ENCODE measurements at regions not wholly inside any gene's neighbourhood (a gene's known extent, or its start where the extent isn't known, plus 50 kb on each side); places are given as distances from the start of the nearest gene placed in this dataset.

GRCh38 chr9:18009902-18010301 is 431.0 kb downstream of the SH3GL2 start:
- Histone ChIP-seq H4K20me1 (ENCODE audit: insufficient read depth, low read length) (no peaks in the 10 kb centered on the region), H3K23ac (ENCODE audit: low read depth, low read length) (no peak overlapping the region), H4K8ac (ENCODE audit: low read depth in 2 of 2, low read length in 2 of 2) (no peak overlapping the region), H3K36me3 (ENCODE audit: control insufficient read depth, insufficient read depth, low read length) (no peaks in the 10 kb centered on the region), H3K9me1 (ENCODE audit: insufficient read depth, low read length) (no peaks in the 10 kb centered on the region), H3K27ac (ENCODE audit: insufficient read depth, low read length) (no peak overlapping the region), H3K4ac (ENCODE audit: low read depth, low read length) (no peak overlapping the region), H4K5ac (ENCODE audit: low read depth, low read length) (no peak overlapping the region), H3K56ac (ENCODE audit: extremely low read depth, insufficient read depth, low read length) (no peak overlapping the region), H3K4me2 (ENCODE audit: low read depth, low read length) (no peak overlapping the region), H3K9ac (ENCODE audit: low read depth, low read length) (no peak overlapping the region), H3K4me1 (ENCODE audit: control insufficient read depth, insufficient read depth, low read length) (no peaks in the 10 kb centered on the region), H4K91ac (ENCODE audit: insufficient read depth, low read depth, low read length) (no peak overlapping the region), H2BK120ac (ENCODE audit: low read depth, low read length) (no peak overlapping the region), H2AK5ac (ENCODE audit: low read depth, low read length) (no peak overlapping the region), H3K14ac (replicated peaks; ENCODE audit: low read depth, low read length) (no peak overlapping the region), H2AK9ac (replicated peaks; ENCODE audit: low read depth, low read length, poor library complexity) (no peak overlapping the region), H3K9me3 (ENCODE audit: control insufficient read depth, insufficient read depth, low read length) (no peaks in the 10 kb centered on the region), H3K18ac (ENCODE audit: low read depth, low read length) (no peak overlapping the region), H3K4me3 (ENCODE audit: insufficient read depth, low read depth, low read length) (no peak overlapping the region), H3K27me3 (ENCODE audit: control insufficient read depth, insufficient read depth, low read length) (no peaks in the 10 kb centered on the region), H2AFZ (replicated peaks; ENCODE audit: low read length, poor library complexity) (no peak overlapping the region), H2BK5ac (ENCODE audit: low read depth, low read length, poor library complexity, severe bottlenecking) (no peak overlapping the region), H2BK15ac (ENCODE audit: low read depth, low read length) (no peak overlapping the region), H2BK20ac (ENCODE audit: low read depth, low read length) (no peak overlapping the region), H3K79me1 (ENCODE audit: low read depth in 1 of 2, low read length in 2 of 2) (no peaks in the 10 kb centered on the region)
- ATAC-seq (ENCODE audit: low read depth) (no peak), DNase-seq (no peak)
- no peak for TF ChIP-seq CHD1 (IDR thresholded peaks at IDR 0.05; ENCODE audit: low read depth, low read length)
- TF ChIP-seq MAZ (IDR thresholded peaks at IDR 0.05; ENCODE audit: borderline replicate concordance, low read depth, low read length) = no peak
- no peak for TF ChIP-seq ELK1 (IDR thresholded peaks at IDR 0.05; ENCODE audit: borderline replicate concordance, low read depth, low read length)
- TF ChIP-seq RAD21 (IDR thresholded peaks at IDR 0.05; ENCODE audit: low read length) = no peak
- intact Hi-C loops (cut with micrococcal nuclease) (no loop called here), in situ Hi-C loops (cut with MboI; ENCODE audit: low sequenced_read_pairs) (no loop called here), dilution Hi-C loops (cut with HindIII; ENCODE audit: low sequenced_read_pairs, unreplicated experiment) (no loop called here)
- no TSS peak for BruUV-seq (replicated peaks)
- CTCF ChIA-PET = no interaction called here
- POLR2A ChIA-PET (ENCODE audit: unreplicated experiment) = no interaction called here
- 20% methylated on average over 1 of the region's 3 CpGs; no CpG with 5 or more reads in 1 of the 2 experiments for WGBS, 2 experiments (ENCODE audit: extremely low coverage in 2 of 2, insufficient read length in 1 of 2)
